ENCODE measurements at regions not wholly inside any gene's neighbourhood (a gene's known extent, or its start where the extent isn't known, plus 50 kb on each side); places are given as distances from the start of the nearest gene placed in this dataset.

DNA sequence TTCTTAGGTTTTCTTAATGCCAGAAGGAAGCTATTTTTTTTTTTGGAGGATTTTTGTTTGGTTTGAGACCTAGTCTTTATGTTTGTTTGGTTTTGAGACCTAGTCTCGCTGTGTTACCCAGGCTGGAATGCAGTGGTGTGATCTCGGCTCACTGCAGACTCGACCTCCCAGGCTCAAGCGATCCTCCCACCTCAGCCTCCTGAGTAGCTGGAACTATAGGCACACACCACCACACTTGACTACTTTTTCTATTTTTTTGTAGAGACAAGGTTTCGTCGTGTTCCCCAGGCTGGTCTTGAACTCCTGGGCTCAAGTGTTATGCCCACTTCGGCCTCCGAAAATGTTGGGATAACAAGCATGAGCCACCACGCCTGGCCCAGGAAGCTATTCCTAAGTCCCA, 67.8 kb upstream of the NHSL1 start:
- no peak for DNase-seq (ENCODE audit: extremely low spot score, unreplicated experiment)
- H3K27me3 Mint-ChIP-seq: no peaks in the 10 kb centered on the region
- H3K4me3 Mint-ChIP-seq: no peak overlapping the region
- H3K4me1 Mint-ChIP-seq (ENCODE audit: unreplicated experiment): peaks cover 13% of the 10 kb centered on the region
- no peak overlapping the region for H3K27ac Mint-ChIP-seq
- peaks cover 10% of the 10 kb centered on the region for H3K9me3 Mint-ChIP-seq
- H3K36me3 Mint-ChIP-seq: peaks cover 3% of the 10 kb centered on the region
- TF ChIP-seq, protein P1, sequence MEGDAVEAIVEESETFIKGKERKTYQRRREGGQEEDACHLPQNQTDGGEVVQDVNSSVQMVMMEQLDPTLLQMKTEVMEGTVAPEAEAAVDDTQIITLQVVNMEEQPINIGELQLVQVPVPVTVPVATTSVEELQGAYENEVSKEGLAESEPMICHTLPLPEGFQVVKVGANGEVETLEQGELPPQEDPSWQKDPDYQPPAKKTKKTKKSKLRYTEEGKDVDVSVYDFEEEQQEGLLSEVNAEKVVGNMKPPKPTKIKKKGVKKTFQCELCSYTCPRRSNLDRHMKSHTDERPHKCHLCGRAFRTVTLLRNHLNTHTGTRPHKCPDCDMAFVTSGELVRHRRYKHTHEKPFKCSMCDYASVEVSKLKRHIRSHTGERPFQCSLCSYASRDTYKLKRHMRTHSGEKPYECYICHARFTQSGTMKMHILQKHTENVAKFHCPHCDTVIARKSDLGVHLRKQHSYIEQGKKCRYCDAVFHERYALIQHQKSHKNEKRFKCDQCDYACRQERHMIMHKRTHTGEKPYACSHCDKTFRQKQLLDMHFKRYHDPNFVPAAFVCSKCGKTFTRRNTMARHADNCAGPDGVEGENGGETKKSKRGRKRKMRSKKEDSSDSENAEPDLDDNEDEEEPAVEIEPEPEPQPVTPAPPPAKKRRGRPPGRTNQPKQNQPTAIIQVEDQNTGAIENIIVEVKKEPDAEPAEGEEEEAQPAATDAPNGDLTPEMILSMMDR (conservative IDR thresholded peaks at IDR 0.05): no peak

DNA sequence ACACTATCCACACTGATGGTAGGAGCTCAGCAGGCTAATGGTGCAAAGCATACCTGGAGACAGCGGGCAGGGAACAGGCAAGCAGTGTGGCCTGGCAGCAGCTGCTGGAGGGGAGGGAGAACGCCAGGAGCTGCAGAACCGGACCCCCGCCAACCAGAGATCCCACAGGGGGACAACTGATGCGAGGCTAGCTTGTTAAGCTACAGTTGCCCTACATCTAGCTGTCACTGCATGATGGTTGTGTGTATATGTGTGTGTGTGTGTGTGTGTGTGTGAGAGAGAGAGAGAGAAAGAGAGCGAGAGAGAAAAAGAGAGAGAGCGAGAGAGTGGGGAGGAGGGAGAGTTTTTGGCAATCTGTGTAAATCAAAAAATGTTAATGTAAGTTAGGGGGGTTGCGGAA, 69.7 kb upstream of the NHSL1 start:
- Mint-ChIP-seq H3K4me1 (ENCODE audit: unreplicated experiment) (peaks cover 23% of the 10 kb centered on the region), H3K4me3 (no peak overlapping the region), H3K36me3 (peaks cover 3% of the 10 kb centered on the region), H3K9me3 (peaks cover 6% of the 10 kb centered on the region), H3K27me3 (no peaks in the 10 kb centered on the region), H3K27ac (no peak overlapping the region)
- no peak for DNase-seq (ENCODE audit: extremely low spot score, unreplicated experiment)
- TF ChIP-seq, protein P1 (conservative IDR thresholded peaks at IDR 0.05): no peak

DNA sequence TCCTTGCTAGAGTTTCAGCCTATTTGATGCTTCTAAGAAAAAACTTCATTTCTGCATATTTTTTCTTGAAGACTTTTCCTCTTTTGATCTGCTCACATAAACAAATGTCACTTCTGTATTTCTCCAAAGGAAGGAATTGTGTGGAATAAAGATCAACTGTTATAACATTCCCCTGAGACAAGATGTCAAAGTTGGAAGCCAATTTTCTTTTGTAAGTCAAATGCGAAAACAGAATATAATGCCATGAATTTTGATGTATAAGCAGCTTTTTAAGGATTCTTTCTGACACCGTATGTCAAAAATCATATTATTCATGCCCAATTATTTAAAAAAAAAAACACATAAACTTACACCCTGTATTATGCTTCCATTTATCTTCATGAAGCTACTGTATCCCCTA, 70.3 kb upstream of the NHSL1 start:
- no peak overlapping the region for H3K27ac Mint-ChIP-seq
- no peaks in the 10 kb centered on the region for H3K27me3 Mint-ChIP-seq
- no peak overlapping the region for H3K4me3 Mint-ChIP-seq
- peaks cover 3% of the 10 kb centered on the region for H3K36me3 Mint-ChIP-seq
- TF ChIP-seq, protein P1 (conservative IDR thresholded peaks at IDR 0.05): no peak
- peaks cover 22% of the 10 kb centered on the region for H3K4me1 Mint-ChIP-seq (ENCODE audit: unreplicated experiment)
- peaks cover 4% of the 10 kb centered on the region for H3K9me3 Mint-ChIP-seq
- DNase-seq (ENCODE audit: extremely low spot score, unreplicated experiment): no peak

DNA sequence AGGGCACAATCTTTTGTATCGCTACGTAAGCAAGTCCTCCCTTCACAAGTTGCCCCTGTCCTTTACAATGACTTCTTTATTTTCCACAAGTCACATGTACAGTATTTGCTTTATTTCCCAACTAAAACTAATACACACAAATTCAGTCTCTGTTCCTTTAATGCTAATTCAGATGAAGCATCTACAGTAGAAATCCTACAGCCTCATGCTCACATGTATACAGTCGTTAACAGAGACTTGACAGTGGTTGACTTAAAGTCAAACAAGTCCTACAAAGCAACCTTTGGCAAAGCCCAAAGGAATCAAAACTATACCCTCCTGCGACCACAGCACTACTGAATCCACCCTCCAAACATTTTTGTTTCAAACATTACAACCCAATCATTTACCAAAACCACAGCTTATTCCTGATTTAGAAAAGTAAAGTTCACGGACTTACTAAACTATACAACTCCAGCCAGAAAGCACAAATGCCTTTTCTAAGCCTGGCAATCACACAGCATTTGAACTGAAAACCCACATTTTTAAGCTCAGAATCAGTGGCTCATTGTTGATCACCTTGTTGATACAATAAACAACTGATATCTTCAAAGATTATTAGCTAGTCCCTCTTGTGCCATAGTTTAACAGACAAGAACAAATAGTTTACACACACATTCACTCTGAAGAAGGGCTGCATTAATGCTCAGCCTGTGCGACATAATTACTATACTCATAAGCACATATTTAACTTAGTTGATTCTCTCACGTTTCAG, 70.9 kb upstream of the NHSL1 start:
- Mint-ChIP-seq H3K27ac (no peak overlapping the region), H3K36me3 (no peaks in the 10 kb centered on the region), H3K4me1 (ENCODE audit: unreplicated experiment) (peaks cover 19% of the 10 kb centered on the region), H3K9me3 (no peaks in the 10 kb centered on the region), H3K4me3 (no peak overlapping the region), H3K27me3 (no peaks in the 10 kb centered on the region)
- TF ChIP-seq, protein P1 (conservative IDR thresholded peaks at IDR 0.05): no peak
- DNase-seq (ENCODE audit: extremely low spot score, unreplicated experiment): no peak

DNA sequence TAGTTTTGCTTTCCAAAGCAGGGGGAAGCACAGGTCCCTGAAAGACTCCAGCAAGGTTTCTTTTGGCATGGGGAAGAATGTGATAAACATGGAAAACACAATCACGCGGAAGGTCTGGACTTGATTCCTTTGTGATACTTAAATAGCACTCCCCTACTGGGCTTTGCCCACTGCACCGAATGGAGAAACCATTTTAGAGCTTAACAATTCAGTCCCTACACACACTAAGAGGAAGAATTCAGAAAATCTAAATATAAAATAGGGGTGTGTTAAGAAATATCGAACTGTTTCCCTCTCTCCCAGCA, 71.4 kb upstream of the NHSL1 start:
- H3K9me3 Mint-ChIP-seq: no peaks in the 10 kb centered on the region
- H3K27me3 Mint-ChIP-seq: no peaks in the 10 kb centered on the region
- DNase-seq (ENCODE audit: extremely low spot score, unreplicated experiment): no peak
- H3K4me3 Mint-ChIP-seq: no peak overlapping the region
- H3K27ac Mint-ChIP-seq: no peak overlapping the region
- TF ChIP-seq, protein P1 (conservative IDR thresholded peaks at IDR 0.05): no peak
- H3K36me3 Mint-ChIP-seq: no peaks in the 10 kb centered on the region
- H3K4me1 Mint-ChIP-seq (ENCODE audit: unreplicated experiment): peaks cover 19% of the 10 kb centered on the region

DNA sequence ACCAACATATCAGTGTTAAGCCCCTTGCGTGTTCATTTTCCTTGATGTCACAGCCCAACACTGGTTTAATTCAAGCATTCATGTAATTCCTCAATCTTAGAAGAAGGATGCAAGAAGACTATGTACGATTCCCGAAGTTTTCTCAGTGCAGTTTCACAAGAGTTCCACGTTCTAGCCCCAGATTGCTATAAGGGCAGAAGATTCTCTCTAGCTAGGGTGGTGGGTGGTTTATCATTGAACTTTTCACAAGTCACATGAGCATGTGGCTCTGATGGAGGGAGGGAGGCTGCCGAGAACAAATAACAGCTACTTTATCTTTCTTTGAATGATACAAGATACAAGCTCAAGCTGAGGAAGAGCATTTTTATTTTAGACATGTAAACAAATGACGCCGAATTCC, 71.9 kb upstream of the NHSL1 start:
- TF ChIP-seq, protein P1 (conservative IDR thresholded peaks at IDR 0.05): no peak
- H3K27me3 Mint-ChIP-seq: no peaks in the 10 kb centered on the region
- peaks cover 20% of the 10 kb centered on the region for H3K4me1 Mint-ChIP-seq (ENCODE audit: unreplicated experiment)
- no peak overlapping the region for H3K27ac Mint-ChIP-seq
- H3K36me3 Mint-ChIP-seq: no peaks in the 10 kb centered on the region
- no peaks in the 10 kb centered on the region for H3K9me3 Mint-ChIP-seq
- H3K4me3 Mint-ChIP-seq: no peak overlapping the region
- DNase-seq (ENCODE audit: extremely low spot score, unreplicated experiment): no peak

Measured in type B pancreatic cell (in vitro differentiated cells).